ENCODE measurements at regions not wholly inside any gene's neighbourhood (a gene's known extent, or its start where the extent isn't known, plus 50 kb on each side); places are given as distances from the start of the nearest gene placed in this dataset.

GRCh38 chr1:10897321-10897980, 101.0 kb upstream of the CASZ1 start:
- Histone ChIP-seq H3K79me2 (ENCODE audit: insufficient read depth, low read length) (no peaks in the 10 kb centered on the region), H2AFZ (ENCODE audit: low read depth, low read length) (no peak overlapping the region), H3K9ac (ENCODE audit: low read length) (no peak overlapping the region), H3K27ac (ENCODE audit: low read depth, low read length) (no peak overlapping the region), H3K4me3 (ENCODE audit: insufficient read depth, low read depth, low read length) (no peak overlapping the region), H3K9me3 (ENCODE audit: insufficient read depth, low read depth, low read length) (no peaks in the 10 kb centered on the region), H3K4me1 (ENCODE audit: insufficient read depth, low read length) (peaks cover 23% of the 10 kb centered on the region), H3K27me3 (ENCODE audit: insufficient read depth, low read length) (no peaks in the 10 kb centered on the region), H4K20me1 (ENCODE audit: insufficient read depth, low read length) (no peaks in the 10 kb centered on the region), H3K36me3 (ENCODE audit: insufficient read depth, low read length) (no peaks in the 10 kb centered on the region), H3K4me2 (ENCODE audit: low read length) (peak overlapping the region; percentile 11)
- Mint-ChIP-seq H3K36me3 (ENCODE audit: low read depth, unreplicated experiment) (no peaks in the 10 kb centered on the region), H3K27ac (ENCODE audit: unreplicated experiment) (no peak overlapping the region), H3K27me3 (ENCODE audit: low read depth, unreplicated experiment) (peaks cover 9% of the 10 kb centered on the region), H3K4me3 (ENCODE audit: unreplicated experiment) (no peak overlapping the region), H3K9me3 (ENCODE audit: unreplicated experiment) (no peaks in the 10 kb centered on the region), H3K4me1 (ENCODE audit: low read depth, unreplicated experiment) (peaks cover 10% of the 10 kb centered on the region)
- TF ChIP-seq EZH2 (IDR thresholded peaks at IDR 0.05; ENCODE audit: insufficient read depth, low read length) (no peak), CTCF (IDR thresholded peaks at IDR 0.05; ENCODE audit: insufficient read depth, low read depth, low read length) (no peak)
- FAIRE-seq (no peak), DNase-seq (ENCODE audit: low read depth) (no peak)

- no peaks in the 10 kb centered on the region for H3K79me2 ChIP-seq (ENCODE audit: insufficient read depth, low read length)
- H3K4me3 ChIP-seq (ENCODE audit: insufficient read depth, low read depth, low read length): no peak overlapping the region
- no peaks in the 10 kb centered on the region for H3K36me3 Mint-ChIP-seq (ENCODE audit: low read depth, unreplicated experiment)
- H3K27ac Mint-ChIP-seq (ENCODE audit: unreplicated experiment): no peak overlapping the region
- H3K27me3 ChIP-seq (ENCODE audit: insufficient read depth, low read length): no peaks in the 10 kb centered on the region
- peak overlapping the region; percentile 14 for H3K4me2 ChIP-seq (ENCODE audit: low read length)
- H3K27ac ChIP-seq (ENCODE audit: low read depth, low read length): no peak overlapping the region
- H3K4me1 Mint-ChIP-seq (ENCODE audit: low read depth, unreplicated experiment): peaks cover 10% of the 10 kb centered on the region
- H3K36me3 ChIP-seq (ENCODE audit: insufficient read depth, low read length): no peaks in the 10 kb centered on the region
- H3K9me3 ChIP-seq (ENCODE audit: insufficient read depth, low read depth, low read length): no peaks in the 10 kb centered on the region
- H3K9me3 Mint-ChIP-seq (ENCODE audit: unreplicated experiment): no peaks in the 10 kb centered on the region
- FAIRE-seq (no peak), DNase-seq (ENCODE audit: low read depth) (peak; percentile 54)
- no peak overlapping the region for H3K9ac ChIP-seq (ENCODE audit: low read length)
- H2AFZ ChIP-seq (ENCODE audit: low read depth, low read length): no peak overlapping the region
- H4K20me1 ChIP-seq (ENCODE audit: insufficient read depth, low read length): no peaks in the 10 kb centered on the region
- no peak overlapping the region for H3K4me3 Mint-ChIP-seq (ENCODE audit: unreplicated experiment)
- TF ChIP-seq CTCF (IDR thresholded peaks at IDR 0.05; ENCODE audit: insufficient read depth, low read depth, low read length): no peak
- TF ChIP-seq EZH2 (IDR thresholded peaks at IDR 0.05; ENCODE audit: insufficient read depth, low read length): no peak
- peaks cover 9% of the 10 kb centered on the region for H3K27me3 Mint-ChIP-seq (ENCODE audit: low read depth, unreplicated experiment)
- H3K4me1 ChIP-seq (ENCODE audit: insufficient read depth, low read length): peaks cover 23% of the 10 kb centered on the region
These were observed 101.7 kb upstream of the CASZ1 start for GRCh38 chr1:10897981-10898728.

GRCh38 chr1:10898921-10899320, 102.5 kb upstream of the CASZ1 start:
- no peak for DNase-seq (ENCODE audit: low read depth)
- peak overlapping the region; percentile 47 for H3K27ac Mint-ChIP-seq (ENCODE audit: unreplicated experiment)

More at GRCh38 chr1:10898921-10899320, 102.5 kb upstream of the CASZ1 start:
- H2AFZ ChIP-seq (ENCODE audit: low read depth, low read length): no peak overlapping the region
- Mint-ChIP-seq H3K27me3 (ENCODE audit: low read depth, unreplicated experiment) (peaks cover 9% of the 10 kb centered on the region), H3K4me1 (ENCODE audit: low read depth, unreplicated experiment) (peaks cover 10% of the 10 kb centered on the region), H3K36me3 (ENCODE audit: low read depth, unreplicated experiment) (no peaks in the 10 kb centered on the region), H3K9me3 (ENCODE audit: unreplicated experiment) (no peaks in the 10 kb centered on the region), H3K4me3 (ENCODE audit: unreplicated experiment) (no peak overlapping the region)
- no peaks in the 10 kb centered on the region for H3K36me3 ChIP-seq (ENCODE audit: insufficient read depth, low read length)
- peaks cover 23% of the 10 kb centered on the region for H3K4me1 ChIP-seq (ENCODE audit: insufficient read depth, low read length)
- no peak for FAIRE-seq
- H4K20me1 ChIP-seq (ENCODE audit: insufficient read depth, low read length): no peaks in the 10 kb centered on the region
- no peak overlapping the region for H3K4me3 ChIP-seq (ENCODE audit: insufficient read depth, low read depth, low read length)
- H3K27me3 ChIP-seq (ENCODE audit: insufficient read depth, low read length): no peaks in the 10 kb centered on the region
- H3K27ac ChIP-seq (ENCODE audit: low read depth, low read length): no peak overlapping the region
- H3K9me3 ChIP-seq (ENCODE audit: insufficient read depth, low read depth, low read length): no peaks in the 10 kb centered on the region
- H3K9ac ChIP-seq (ENCODE audit: low read length): no peak overlapping the region
- TF ChIP-seq CTCF (IDR thresholded peaks at IDR 0.05; ENCODE audit: insufficient read depth, low read depth, low read length): no peak
- TF ChIP-seq EZH2 (IDR thresholded peaks at IDR 0.05; ENCODE audit: insufficient read depth, low read length): no peak
- peak overlapping the region; percentile 14 for H3K4me2 ChIP-seq (ENCODE audit: low read length)
- H3K79me2 ChIP-seq (ENCODE audit: insufficient read depth, low read length): no peaks in the 10 kb centered on the region
